ENCODE measurements at regions not wholly inside any gene's neighbourhood (a gene's known extent, or its start where the extent isn't known, plus 50 kb on each side); places are given as distances from the start of the nearest gene placed in this dataset.
"Not testable (repeated sequence)": the region's sequence is repeated elsewhere in the genome, so short reads cannot be mapped to it uniquely, and the experiment has no call there.

- DNase-seq = not testable (repeated sequence)
Observed at GRCh38 chr5:176061269-176061622, 93.1 kb upstream of the THOC3 start.

- not testable (repeated sequence) for DNase-seq
Observed at GRCh38 chr5:176061660-176062059, 93.5 kb upstream of the THOC3 start.

GRCh38 chr5:176066262-176066945, 98.3 kb upstream of the THOC3 start:
- not testable (repeated sequence) for DNase-seq

GRCh38 chr5:176067162-176067561, 99.0 kb upstream of the THOC3 start:
- not testable (repeated sequence) for DNase-seq

GRCh38 chr5:176067948-176068347, 99.8 kb upstream of the THOC3 start:
- DNase-seq = not testable (repeated sequence)

- DNase-seq = not testable (repeated sequence)
Observed at GRCh38 chr5:176073996-176074571, 106.0 kb upstream of the THOC3 start.

- DNase-seq = not testable (repeated sequence)
Observed at GRCh38 chr5:176083717-176084116, 115.6 kb upstream of the THOC3 start.

GRCh38 chr5:176103083-176103482, 135.0 kb upstream of the THOC3 start:
- DNase-seq = not testable (repeated sequence)

- not testable (repeated sequence) for DNase-seq
Observed at GRCh38 chr5:176112888-176113287, 125.3 kb upstream of the SIMC1 start.

GRCh38 chr5:176113673-176114335, 124.4 kb upstream of the SIMC1 start:
- not testable (repeated sequence) for DNase-seq

- not testable (repeated sequence) for DNase-seq
Observed at GRCh38 chr5:176114825-176115224, 123.4 kb upstream of the SIMC1 start.

- not testable (repeated sequence) for DNase-seq
Observed at GRCh38 chr5:176117699-176118238, 120.5 kb upstream of the SIMC1 start.

GRCh38 chr5:176122361-176122760, 115.9 kb upstream of the SIMC1 start:
- DNase-seq = not testable (repeated sequence)

- not testable (repeated sequence) for DNase-seq
Observed at GRCh38 chr5:176124120-176124519, 114.1 kb upstream of the SIMC1 start.

- no peak for DNase-seq
Observed at GRCh38 chr5:176131771-176132170, 106.5 kb upstream of the SIMC1 start.

GRCh38 chr5:176132471-176133288, 105.5 kb upstream of the SIMC1 start:
- DNase-seq = no peak

- DNase-seq = no peak
Observed at GRCh38 chr5:176133289-176133870, 104.8 kb upstream of the SIMC1 start.

GRCh38 chr5:176133877-176134276, 104.3 kb upstream of the SIMC1 start:
- DNase-seq = no peak

GRCh38 chr5:176134529-176135223, 103.5 kb upstream of the SIMC1 start:
- no peak for DNase-seq

GRCh38 chr5:176140138-176140537, 98.1 kb upstream of the SIMC1 start:
- DNase-seq = not testable (repeated sequence)

- no peak for DNase-seq
Observed at GRCh38 chr5:176144508-176144907, 93.7 kb upstream of the SIMC1 start.

- DNase-seq = not testable (repeated sequence)
Observed at GRCh38 chr5:176149948-176150347, 88.3 kb upstream of the SIMC1 start.
